Memory B cell (primary cell): ENCODE measurements at regions not wholly inside any gene's neighbourhood (a gene's known extent, or its start where the extent isn't known, plus 50 kb on each side); places are given as distances from the start of the nearest gene placed in this dataset.

ENCODE experiments used
- ATAC-seq: fragments of 150-1000 bp; cut with Tn5 transposase; 2 replicates; pipeline ENCODE4 v1.10.0; 2021; ENCODE audit warnings: low read depth, mild to moderate bottlenecking, moderate library complexity
- DNase-seq, 2 donors: peaks; one replicate each; pipeline ENCODE4 v3.0.0; 2022; ENCODE audit warnings: low spot score in 2 of 2
- H3K27ac Mint-ChIP-seq: one replicate; pipeline ENCODE4 v1.8.0; 2022; ENCODE audit warnings: mild to moderate bottlenecking, moderate library complexity, mixed read lengths
- H3K27me3 Mint-ChIP-seq: one replicate; pipeline ENCODE4 v1.8.0; 2022; ENCODE audit warnings: mixed read lengths
- H3K36me3 Mint-ChIP-seq: one replicate; pipeline ENCODE4 v1.8.0; 2022; ENCODE audit warnings: mild to moderate bottlenecking, mixed read lengths
- H3K4me1 Mint-ChIP-seq: one replicate; pipeline ENCODE4 v1.8.0; 2022; ENCODE audit warnings: mixed read lengths
- H3K4me3 Mint-ChIP-seq: one replicate; pipeline ENCODE4 v1.8.0; 2022; ENCODE audit warnings: mild to moderate bottlenecking, moderate library complexity, mixed read lengths
- H3K9me3 Mint-ChIP-seq: one replicate; pipeline ENCODE4 v1.8.0; 2022; ENCODE audit warnings: mixed read lengths

GRCh38 chr9:13580760-13581159 lies 301.3 kb upstream of the MPDZ start:
- H3K36me3 Mint-ChIP-seq, result no peaks in the 10 kb centered on the region
- no peak for DNase-seq
- H3K4me3 Mint-ChIP-seq, result no peak overlapping the region
- H3K27ac Mint-ChIP-seq, result no peak overlapping the region
- no peak for ATAC-seq
- peaks cover 6% of the 10 kb centered on the region for H3K9me3 Mint-ChIP-seq
- H3K27me3 Mint-ChIP-seq, result no peaks in the 10 kb centered on the region
- H3K4me1 Mint-ChIP-seq, result no peaks in the 10 kb centered on the region

GRCh38 chr9:13580131-13580530 lies 300.6 kb upstream of the MPDZ start:
- Mint-ChIP-seq H3K36me3 (no peaks in the 10 kb centered on the region), H3K4me1 (no peaks in the 10 kb centered on the region), H3K27me3 (no peaks in the 10 kb centered on the region), H3K4me3 (no peak overlapping the region), H3K9me3 (peaks cover 6% of the 10 kb centered on the region), H3K27ac (no peak overlapping the region)
- DNase-seq (no peak), ATAC-seq (no peak)

- no peak for ATAC-seq
Observed at GRCh38 chr9:13576101-13576500, 296.6 kb upstream of the MPDZ start.

GRCh38 chr9:13575558-13575957 lies 296.1 kb upstream of the MPDZ start:
- ATAC-seq (no peak), DNase-seq (no peak)
- no peaks in the 10 kb centered on the region for H3K9me3 Mint-ChIP-seq
- no peak overlapping the region for H3K27ac Mint-ChIP-seq
- no peak overlapping the region for H3K4me3 Mint-ChIP-seq
- H3K27me3 Mint-ChIP-seq, result no peaks in the 10 kb centered on the region
- H3K4me1 Mint-ChIP-seq, result no peaks in the 10 kb centered on the region
- H3K36me3 Mint-ChIP-seq, result no peaks in the 10 kb centered on the region

More at GRCh38 chr9:13576101-13576500, 296.6 kb upstream of the MPDZ start:
- Mint-ChIP-seq H3K27me3 (no peaks in the 10 kb centered on the region), H3K9me3 (no peaks in the 10 kb centered on the region), H3K4me1 (no peaks in the 10 kb centered on the region), H3K36me3 (no peaks in the 10 kb centered on the region), H3K27ac (no peak overlapping the region), H3K4me3 (no peak overlapping the region)
- no peak for DNase-seq

GRCh38 chr9:13570068-13570974 lies 290.8 kb upstream of the MPDZ start:
- peaks cover 2% of the 10 kb centered on the region for H3K27me3 Mint-ChIP-seq
- H3K36me3 Mint-ChIP-seq, result no peaks in the 10 kb centered on the region
- H3K9me3 Mint-ChIP-seq, result no peaks in the 10 kb centered on the region
- no peak for ATAC-seq
- no peak for DNase-seq
- H3K4me1 Mint-ChIP-seq, result no peaks in the 10 kb centered on the region
- no peak overlapping the region for H3K27ac Mint-ChIP-seq
- H3K4me3 Mint-ChIP-seq, result no peak overlapping the region

- Mint-ChIP-seq H3K36me3 (no peaks in the 10 kb centered on the region), H3K9me3 (no peaks in the 10 kb centered on the region), H3K27ac (no peak overlapping the region), H3K4me3 (no peak overlapping the region), H3K27me3 (peaks cover 2% of the 10 kb centered on the region), H3K4me1 (no peaks in the 10 kb centered on the region)
- DNase-seq (no peak), ATAC-seq (no peak)
Observed at GRCh38 chr9:13569602-13570067, 290.1 kb upstream of the MPDZ start.

GRCh38 chr9:13568841-13569601 lies 289.5 kb upstream of the MPDZ start:
- Mint-ChIP-seq H3K4me1 (no peaks in the 10 kb centered on the region), H3K9me3 (peaks cover under 1% of the 10 kb centered on the region), H3K4me3 (no peak overlapping the region), H3K36me3 (no peaks in the 10 kb centered on the region), H3K27ac (no peak overlapping the region), H3K27me3 (peaks cover 2% of the 10 kb centered on the region)
- no peak for DNase-seq
- no peak for ATAC-seq

- no peaks in the 10 kb centered on the region for H3K36me3 Mint-ChIP-seq
- no peak overlapping the region for H3K4me3 Mint-ChIP-seq
- no peak for ATAC-seq
- H3K27ac Mint-ChIP-seq, result no peak overlapping the region
- DNase-seq, result no peak
- no peaks in the 10 kb centered on the region for H3K4me1 Mint-ChIP-seq
- H3K27me3 Mint-ChIP-seq, result peaks cover 2% of the 10 kb centered on the region
- H3K9me3 Mint-ChIP-seq, result peaks cover 4% of the 10 kb centered on the region
Observed at GRCh38 chr9:13568405-13568804, 288.9 kb upstream of the MPDZ start.

- ATAC-seq, result no peak
- H3K4me3 Mint-ChIP-seq, result no peak overlapping the region
- peaks cover 2% of the 10 kb centered on the region for H3K27me3 Mint-ChIP-seq
- no peaks in the 10 kb centered on the region for H3K36me3 Mint-ChIP-seq
- H3K4me1 Mint-ChIP-seq, result no peaks in the 10 kb centered on the region
- DNase-seq, result no peak
- peaks cover 4% of the 10 kb centered on the region for H3K9me3 Mint-ChIP-seq
- no peak overlapping the region for H3K27ac Mint-ChIP-seq
Observed at GRCh38 chr9:13567833-13568232, 288.3 kb upstream of the MPDZ start.

- no peak for DNase-seq
- Mint-ChIP-seq H3K36me3 (no peaks in the 10 kb centered on the region), H3K9me3 (peaks cover 2% of the 10 kb centered on the region), H3K4me3 (no peak overlapping the region), H3K27me3 (no peaks in the 10 kb centered on the region), H3K27ac (no peak overlapping the region), H3K4me1 (no peaks in the 10 kb centered on the region)
- ATAC-seq, result no peak
Observed at GRCh38 chr9:13557746-13558145, 278.3 kb upstream of the MPDZ start.

- no peaks in the 10 kb centered on the region for H3K36me3 Mint-ChIP-seq
- no peaks in the 10 kb centered on the region for H3K27me3 Mint-ChIP-seq
- no peak overlapping the region for H3K27ac Mint-ChIP-seq
- no peak for ATAC-seq
- peaks cover 4% of the 10 kb centered on the region for H3K9me3 Mint-ChIP-seq
- no peak for DNase-seq
- H3K4me3 Mint-ChIP-seq, result no peak overlapping the region
- H3K4me1 Mint-ChIP-seq, result no peaks in the 10 kb centered on the region
Observed at GRCh38 chr9:13556656-13557055, 277.2 kb upstream of the MPDZ start.

GRCh38 chr9:13555989-13556500 lies 276.6 kb upstream of the MPDZ start:
- Mint-ChIP-seq H3K27me3 (no peaks in the 10 kb centered on the region), H3K36me3 (no peaks in the 10 kb centered on the region), H3K4me3 (no peak overlapping the region), H3K9me3 (peaks cover 6% of the 10 kb centered on the region), H3K4me1 (no peaks in the 10 kb centered on the region), H3K27ac (no peak overlapping the region)
- DNase-seq (no peak), ATAC-seq (no peak)

GRCh38 chr9:13555516-13555915 lies 276.0 kb upstream of the MPDZ start:
- H3K27me3 Mint-ChIP-seq, result no peaks in the 10 kb centered on the region
- DNase-seq (no peak), ATAC-seq (no peak)
- no peaks in the 10 kb centered on the region for H3K36me3 Mint-ChIP-seq
- H3K9me3 Mint-ChIP-seq, result peaks cover 6% of the 10 kb centered on the region
- no peak overlapping the region for H3K27ac Mint-ChIP-seq
- no peak overlapping the region for H3K4me3 Mint-ChIP-seq
- no peaks in the 10 kb centered on the region for H3K4me1 Mint-ChIP-seq

GRCh38 chr9:13554626-13555025 lies 275.1 kb upstream of the MPDZ start:
- Mint-ChIP-seq H3K4me1 (no peaks in the 10 kb centered on the region), H3K9me3 (peaks cover 6% of the 10 kb centered on the region), H3K27ac (no peak overlapping the region), H3K27me3 (no peaks in the 10 kb centered on the region), H3K36me3 (no peaks in the 10 kb centered on the region), H3K4me3 (no peak overlapping the region)
- no peak for ATAC-seq
- no peak for DNase-seq
